LNCaP clone FGC (cell line): ENCODE measurements at regions not wholly inside any gene's neighbourhood (a gene's known extent, or its start where the extent isn't known, plus 50 kb on each side); places are given as distances from the start of the nearest gene placed in this dataset.

Experiments used
- DNase-seq: peaks from one replicate; pipeline ENCODE4 v3.0.0-alpha.2; 2011; ENCODE audit warnings: low read depth
- H3K4me3 ChIP-seq: 2 replicates; pipeline ENCODE4 v1.5.1; 2011; ENCODE audit warnings: mild to moderate bottlenecking, low read depth, low read length, control low read depth
- CTCF ChIP-seq: IDR thresholded peaks from 2 replicates; pipeline ENCODE4 v1.5.1; 2012; ENCODE audit warnings: mild to moderate bottlenecking; ENCODE audit not compliant: control insufficient read depth, insufficient read depth; ENCODE audit errors: extremely low read depth

- DNase-seq = no peak
- no peak for TF ChIP-seq CTCF
- no peak overlapping the region for H3K4me3 ChIP-seq
Observed at GRCh38 chr11:127054153-127054552, 53.6 kb upstream of the KIRREL3 start.

- no peak for DNase-seq
- H3K4me3 ChIP-seq = no peak overlapping the region
- no peak for TF ChIP-seq CTCF
Observed at GRCh38 chr11:127052404-127052803, 51.8 kb upstream of the KIRREL3 start.
